ENCODE measurements at regions not wholly inside any gene's neighbourhood (a gene's known extent, or its start where the extent isn't known, plus 50 kb on each side); places are given as distances from the start of the nearest gene placed in this dataset.

DNA sequence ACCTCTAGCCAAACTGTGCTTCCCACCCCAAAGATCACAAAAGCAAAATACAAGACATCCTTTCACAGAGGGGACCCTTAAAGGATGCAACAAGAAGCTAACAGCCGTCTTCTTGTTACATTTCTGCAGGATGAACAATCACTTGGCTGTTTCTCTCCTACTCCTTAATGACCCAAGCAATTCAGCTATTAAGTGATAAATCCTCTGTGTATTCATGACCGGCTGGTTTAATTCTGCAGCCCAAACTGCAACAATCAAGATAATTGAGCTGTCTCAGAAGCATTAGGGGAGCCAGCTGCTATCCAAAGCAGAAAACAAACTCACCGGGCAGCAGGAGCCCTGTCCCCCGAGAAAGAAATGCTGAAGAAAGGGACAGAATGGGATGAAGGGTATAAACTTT, 85.9 kb upstream of the ACSL4 start:
- TF ChIP-seq CTCF (conservative IDR thresholded peaks at IDR 0.05) = no peak
- TF ChIP-seq EZH2 (IDR thresholded peaks at IDR 0.05; ENCODE audit: low read depth) = no peak
